ENCODE measurements at regions not wholly inside any gene's neighbourhood (a gene's known extent, or its start where the extent isn't known, plus 50 kb on each side); places are given as distances from the start of the nearest gene placed in this dataset.

DNA sequence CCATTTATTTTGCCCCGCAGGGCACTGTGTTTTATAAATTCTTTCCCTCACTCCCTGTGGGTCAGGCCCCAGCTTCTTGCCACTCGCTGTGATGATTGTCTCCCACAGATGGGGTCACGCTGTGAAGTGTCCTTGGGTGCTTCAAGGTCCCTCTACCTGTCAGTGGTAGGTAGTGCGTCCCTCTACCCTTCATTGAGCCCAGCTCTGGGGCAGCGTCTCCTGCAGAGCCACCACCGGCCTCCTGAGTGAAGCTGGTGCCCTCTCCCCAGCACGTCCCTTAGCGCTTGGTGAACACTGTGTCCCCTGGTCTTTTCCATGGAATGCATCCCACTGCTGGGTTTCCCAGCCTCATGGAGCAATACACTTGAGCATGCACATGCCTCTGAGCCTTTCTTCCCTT lies 108.2 kb downstream of the NRN1 start:
- TF ChIP-seq, protein P1, sequence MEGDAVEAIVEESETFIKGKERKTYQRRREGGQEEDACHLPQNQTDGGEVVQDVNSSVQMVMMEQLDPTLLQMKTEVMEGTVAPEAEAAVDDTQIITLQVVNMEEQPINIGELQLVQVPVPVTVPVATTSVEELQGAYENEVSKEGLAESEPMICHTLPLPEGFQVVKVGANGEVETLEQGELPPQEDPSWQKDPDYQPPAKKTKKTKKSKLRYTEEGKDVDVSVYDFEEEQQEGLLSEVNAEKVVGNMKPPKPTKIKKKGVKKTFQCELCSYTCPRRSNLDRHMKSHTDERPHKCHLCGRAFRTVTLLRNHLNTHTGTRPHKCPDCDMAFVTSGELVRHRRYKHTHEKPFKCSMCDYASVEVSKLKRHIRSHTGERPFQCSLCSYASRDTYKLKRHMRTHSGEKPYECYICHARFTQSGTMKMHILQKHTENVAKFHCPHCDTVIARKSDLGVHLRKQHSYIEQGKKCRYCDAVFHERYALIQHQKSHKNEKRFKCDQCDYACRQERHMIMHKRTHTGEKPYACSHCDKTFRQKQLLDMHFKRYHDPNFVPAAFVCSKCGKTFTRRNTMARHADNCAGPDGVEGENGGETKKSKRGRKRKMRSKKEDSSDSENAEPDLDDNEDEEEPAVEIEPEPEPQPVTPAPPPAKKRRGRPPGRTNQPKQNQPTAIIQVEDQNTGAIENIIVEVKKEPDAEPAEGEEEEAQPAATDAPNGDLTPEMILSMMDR (IDR thresholded peaks at IDR 0.05; ENCODE audit: insufficient read depth, low read depth, low read length), result no peak
- no peak for TF ChIP-seq EZH2 (IDR thresholded peaks at IDR 0.05; ENCODE audit: insufficient read depth, low read length)
